HCT116 (cell line): ENCODE measurements at regions not wholly inside any gene's neighbourhood (a gene's known extent, or its start where the extent isn't known, plus 50 kb on each side); places are given as distances from the start of the nearest gene placed in this dataset.

Experiments
- ATAC-seq: fragments of 200-7000 bp; cut with Tn5 transposase; 2 replicates; pipeline ENCODE4 v1.9.1; 2020; ENCODE audit warnings: mild to moderate bottlenecking, moderate library complexity
- BruUV-seq: library from RNA; stranded (reverse); fragments of 400-500 nt; replicated peaks from 2 replicates; lab custom pipeline; 2021; lab: Mats Ljungman, UMichigan
- CTCF ChIA-PET: fragments of 300-600 bp; sonication (Branson Sonifier 250); formaldehyde crosslinking; loops from one replicate; lab custom pipeline; 2021; ENCODE audit warnings: antibody characterized with exemption; lab: Charles Lee
- POLR2A ChIA-PET: fragments of 300-600, 350-600 bp; sonication (Branson Sonifier 250); formaldehyde crosslinking; loops from one replicate; lab custom pipeline; 2021; ENCODE audit warnings: antibody characterized with exemption; lab: Charles Lee
- RAD21 ChIA-PET, 2 experiments: fragments of 300-600 bp; sonication (Branson Sonifier 250); formaldehyde crosslinking; loops; one replicate each; lab custom pipeline; 2023; ENCODE audit warnings: low total read pairs in 2 of 2; ENCODE audit not compliant: uncharacterized antibody in 2 of 2, unreplicated experiment in 2 of 2, low non-redundant PET in 1 of 2; lab: Charles Lee
- DNase-seq: peaks from one replicate; pipeline ENCODE4 v3.0.0-alpha.2; 2010; ENCODE audit warnings: low read depth, low spot score
- H2AFZ ChIP-seq: fragments of 200-600 bp; shearing (Covaris generic), sonication (generic); 2 replicates; pipeline ENCODE4 v1.6.1; 2017; ENCODE audit warnings: low read depth, mixed run types, mixed read lengths, antibody characterized with exemption, low read length; ENCODE audit not compliant: poor library complexity, severe bottlenecking
- H3K27ac ChIP-seq: 2 replicates; pipeline ENCODE4 v1.5.1; 2012; ENCODE audit warnings: low read depth, low read length
- H3K27me3 ChIP-seq: fragments of 200-600 bp; sonication (generic); 2 replicates; pipeline ENCODE4 v1.6.1; 2016; ENCODE audit warnings: mixed run types, low read length, mixed read lengths; ENCODE audit not compliant: insufficient read depth
- H3K36me3 ChIP-seq, 2 experiments: fragments of 200-500 bp in 1 of 2; fragments of 200-600 bp in 1 of 2; sonication (Bioruptor generic) in 1 of 2; sonication (generic) in 1 of 2; 2 replicates each; pipeline versions ENCODE4 v1.5.1 to v1.6.1; 2014 to 2016; ENCODE audit warnings: low read length in 2 of 2, inconsistent platforms in 1 of 2, mixed read lengths in 1 of 2, mixed run types in 1 of 2; ENCODE audit not compliant: insufficient read depth in 2 of 2, control insufficient read depth in 1 of 2
- H3K4me1 ChIP-seq, 2 experiments: fragments of 200-600 bp in 1 of 2; sonication (generic) in 1 of 2; 2 replicates each; pipeline versions ENCODE4 v1.5.1 to v1.6.1; 2012 to 2017; ENCODE audit warnings: low read length in 2 of 2, inconsistent platforms in 1 of 2, mild to moderate bottlenecking in 1 of 2, mixed read lengths in 1 of 2, mixed run types in 1 of 2, moderate library complexity in 1 of 2; ENCODE audit not compliant: insufficient read depth in 2 of 2, control insufficient read depth in 1 of 2
- H3K4me2 ChIP-seq: fragments of 200-600 bp; sonication (generic); 2 replicates; pipeline ENCODE4 v1.6.1; 2017; ENCODE audit warnings: mixed run types, low read length, mixed read lengths
- H3K4me3 ChIP-seq, 2 experiments: fragments of 200-600 bp in 1 of 2; sonication (generic) in 1 of 2; replicated peaks in 1 of 2; 2 replicates each; pipeline ENCODE4 v1.5.1; 2011 to 2016; ENCODE audit warnings: low read length in 2 of 2, control low read depth in 1 of 2, low read depth in 1 of 2, mild to moderate bottlenecking in 1 of 2, mixed read lengths in 1 of 2, mixed run types in 1 of 2
- H3K79me2 ChIP-seq: fragments of 200-600 bp; sonication (generic); 2 replicates; pipeline ENCODE4 v1.6.1; 2017; ENCODE audit warnings: mild to moderate bottlenecking, mixed run types, low read length, moderate library complexity, mixed read lengths; ENCODE audit not compliant: insufficient read depth
- H3K9ac ChIP-seq: fragments of 200-600 bp; sonication (generic); 2 replicates; pipeline ENCODE4 v1.6.1; 2016; ENCODE audit warnings: low read length, mixed read lengths
- H3K9me2 ChIP-seq: fragments of 200-600 bp; sonication (generic), shearing (Covaris generic); 2 replicates; pipeline ENCODE4 v1.6.1; 2017; ENCODE audit warnings: mixed run types, mild to moderate bottlenecking, moderate library complexity; ENCODE audit not compliant: insufficient read depth
- H3K9me3 ChIP-seq, 2 experiments: fragments of 200-500 bp in 1 of 2; fragments of 200-600 bp in 1 of 2; sonication (Bioruptor generic) in 1 of 2; sonication (generic) in 1 of 2; 2 replicates each; pipeline ENCODE4 v1.6.1; 2014 to 2017; ENCODE audit warnings: low read length in 2 of 2, mixed read lengths in 2 of 2, inconsistent platforms in 1 of 2, low read depth in 1 of 2, mild to moderate bottlenecking in 1 of 2, mixed run types in 1 of 2, moderate library complexity in 1 of 2; ENCODE audit not compliant: control insufficient read depth in 1 of 2, insufficient read depth in 1 of 2
- H4K20me1 ChIP-seq: fragments of 200-600 bp; sonication (generic), shearing (Covaris generic); 2 replicates; pipeline ENCODE4 v1.6.1; 2017; ENCODE audit warnings: mixed run types, mild to moderate bottlenecking, moderate library complexity; ENCODE audit not compliant: insufficient read depth
- CTCF ChIP-seq, 3 experiments: fragments of 200-600 bp in 1 of 3; sonication (generic) in 1 of 3; IDR thresholded peaks in 2 of 3; conservative IDR thresholded peaks in 1 of 3; 2 replicates each; pipeline ENCODE4 v1.5.1; 2012 to 2017; ENCODE audit warnings: low read depth in 2 of 3, low read length in 2 of 3, antibody characterized with exemption in 1 of 3, borderline replicate concordance in 1 of 3, control low read depth in 1 of 3, mild to moderate bottlenecking in 1 of 3, mixed read lengths in 1 of 3, mixed run types in 1 of 3, moderate library complexity in 1 of 3; ENCODE audit not compliant: insufficient read depth in 1 of 3
- EGR1 ChIP-seq: IDR thresholded peaks from 2 replicates; pipeline ENCODE4 v1.6.1; 2012; ENCODE audit warnings: low read depth
- EZH2 ChIP-seq: fragments of 200-600 bp; sonication (generic); IDR thresholded peaks from 2 replicates; pipeline ENCODE4 v1.6.1; 2017; ENCODE audit warnings: antibody characterized with exemption, mixed run types
- EZH2phosphoT487 ChIP-seq: fragments of 200-600 bp; IDR thresholded peaks from 2 replicates; pipeline ENCODE4 v1.6.1; 2018; ENCODE audit warnings: antibody characterized with exemption, borderline replicate concordance
- FOSL1 ChIP-seq: IDR thresholded peaks from 2 replicates; pipeline ENCODE4 v1.6.1; 2012; ENCODE audit warnings: low read depth
- JUND ChIP-seq: IDR thresholded peaks from 2 replicates; pipeline ENCODE4 v1.6.1; 2012
- POLR2AphosphoS5 ChIP-seq: IDR thresholded peaks from 2 replicates; pipeline ENCODE4 v1.6.1; 2011; ENCODE audit warnings: mild to moderate bottlenecking, low read depth, low read length, moderate library complexity
- REST ChIP-seq: IDR thresholded peaks from 2 replicates; pipeline ENCODE4 v1.6.1; 2012; ENCODE audit warnings: low read depth
- SRF ChIP-seq: IDR thresholded peaks from 2 replicates; pipeline ENCODE4 v1.6.1; 2012; ENCODE audit warnings: low read depth
- ZFX ChIP-seq: fragments of 450-650 bp; IDR thresholded peaks from 2 replicates; pipeline ENCODE4 v1.6.1; 2017
- ZNF274 ChIP-seq: fragments of 200-500 bp; sonication (Bioruptor generic); IDR thresholded peaks from 2 replicates; pipeline ENCODE4 v1.6.1; 2014; ENCODE audit warnings: mild to moderate bottlenecking, low read depth, low read length, inconsistent platforms
- intact Hi-C: fragments of 100-400 bp; cut with micrococcal nuclease; formaldehyde crosslinking; loops from 2 replicates; pipeline ENCODE4 v1.10.0; 2022

GRCh38 chr15:95919460-95919859 lies 411.0 kb upstream of the NR2F2 start (continued):
- no peak for TF ChIP-seq CTCF (IDR thresholded peaks at IDR 0.05 in 2 of 3, conservative IDR thresholded peaks at IDR 0.05 in 1 of 3; ENCODE audit: borderline replicate concordance in 1 of 3, insufficient read depth in 1 of 3, low read depth in 2 of 3, low read length in 2 of 3)
- TF ChIP-seq ZNF274 = no peak
- no peak for TF ChIP-seq FOSL1
- TF ChIP-seq, all 23 proteins: peak for 0

- H3K9me3 ChIP-seq = no peaks in the 10 kb centered on the region
- no peak overlapping the region for H3K4me2 ChIP-seq
- CTCF ChIA-PET = interaction anchor here (0.9 kb wide), 1 partner anchor 407 kb away, joined by 3 read pairs; no protein-coding TSS in a partner anchor
- no peak overlapping the region for H2AFZ ChIP-seq
- H3K27ac ChIP-seq = no peak overlapping the region
- RAD21 ChIA-PET = no interaction called here
- H3K79me2 ChIP-seq = no peaks in the 10 kb centered on the region
- no peaks in the 10 kb centered on the region for H4K20me1 ChIP-seq
- intact Hi-C loops = loop anchor here (5.0 kb wide), 1 partner anchor 406 kb away; no protein-coding TSS in a partner anchor
- H3K27me3 ChIP-seq = no peaks in the 10 kb centered on the region
- H3K4me3 ChIP-seq = no peak overlapping the region
- no TSS peak for BruUV-seq
- DNase-seq = no peak
- TF ChIP-seq EZH2 = no peak
- no peak for TF ChIP-seq EZH2phosphoT487
- TF ChIP-seq CTCF (IDR thresholded peaks at IDR 0.05 in 2 of 3, conservative IDR thresholded peaks at IDR 0.05 in 1 of 3; ENCODE audit: borderline replicate concordance in 1 of 3, insufficient read depth in 1 of 3, low read depth in 2 of 3, low read length in 2 of 3) = no peak
- TF ChIP-seq JUND = no peak
- TF ChIP-seq FOSL1 = no peak
- no peak for TF ChIP-seq REST
- no peak for TF ChIP-seq SRF
- TF ChIP-seq ZFX = no peak
- TF ChIP-seq POLR2AphosphoS5 = no peak
- no peak for TF ChIP-seq EGR1
- TF ChIP-seq, all 23 proteins: peak for 0
- POLR2A ChIA-PET = no interaction called here
- ATAC-seq = no peak
- Histone ChIP-seq H3K9ac (no peak overlapping the region), H3K36me3 (no peaks in the 10 kb centered on the region), H3K9me2 (no peaks in the 10 kb centered on the region), H3K4me1 (no peaks in the 10 kb centered on the region)
Measured at GRCh38 chr15:95921404-95921803, 409.1 kb upstream of the NR2F2 start.
